Esophagus squamous epithelium (tissue), 5 donors: ENCODE measurements at regions not wholly inside any gene's neighbourhood (a gene's known extent, or its start where the extent isn't known, plus 50 kb on each side); places are given as distances from the start of the nearest gene placed in this dataset.
"Not testable (repeated sequence)": the region's sequence is repeated elsewhere in the genome, so short reads cannot be mapped to it uniquely, and the experiment has no call there.

Experiments
- DNase-seq: peaks from one replicate; lab custom pipeline; 2025; lab: John Stamatoyannopoulos, UW
- H3K27ac ChIP-seq, 4 donors: fragments of 200-600 bp; sonication (generic); one replicate each; pipeline ENCODE4 v1.5.1; 2016 to 2019; ENCODE audit warnings: mild to moderate bottlenecking in 1 of 4
- H3K27me3 ChIP-seq, 4 donors: fragments of 200-600 bp; sonication (generic); 1 replicate in 3 of 4; 2 replicates in 1 of 4; pipeline versions ENCODE4 v1.5.1 to v1.6.0; 2017 to 2021; ENCODE audit warnings: antibody characterized with exemption in 1 of 4
- H3K36me3 ChIP-seq, 3 donors: fragments of 200-600 bp; sonication (generic); one replicate each; pipeline ENCODE4 v1.5.1; 2016 to 2019
- H3K4me1 ChIP-seq, 3 donors: fragments of 200-600 bp; sonication (generic); one replicate each; pipeline ENCODE4 v1.5.1; 2017 to 2019
- H3K4me3 ChIP-seq, 4 donors: fragments of 200-600 bp; sonication (generic); 1 replicate in 3 of 4; 2 replicates in 1 of 4; pipeline ENCODE4 v1.5.1; 2016 to 2019; ENCODE audit warnings: mild to moderate bottlenecking in 2 of 4, moderate library complexity in 1 of 4
- H3K9me3 ChIP-seq, 3 donors: fragments of 200-600 bp; sonication (generic); one replicate each; pipeline ENCODE4 v1.5.1; 2016 to 2019
- CTCF ChIP-seq, 6 experiments: fragments of 450-650 bp in 4 of 6; fragments of 200-600 bp in 2 of 6; sonication (generic) in 2 of 6; IDR thresholded peaks; one replicate each; pipeline ENCODE4 v1.5.1; 2016 to 2019; ENCODE audit warnings: antibody characterized with exemption in 6 of 6, mild to moderate bottlenecking in 4 of 6, moderate library complexity in 4 of 6
- POLR2A ChIP-seq, 4 donors: fragments of 450-650 bp; IDR thresholded peaks; one replicate each; pipeline ENCODE4 v1.6.1; 2017; ENCODE audit warnings: antibody characterized with exemption in 4 of 4, mild to moderate bottlenecking in 4 of 4, moderate library complexity in 3 of 4
- WGBS, 2 donors: methylation state at CpG; one replicate each; pipeline ENCODE4 v1.1.5; 2018; 5-methylcytosine and 5-hydroxymethylcytosine counted together
- intact Hi-C: fragments of 100-400 bp; cut with DNase I; formaldehyde crosslinking; loops from one replicate; pipeline ENCODE4 v1.15.0; 2022
- donor health status: DM: yes; HTN: yes; CAD: no.

- H3K27me3 ChIP-seq: no peaks in the 10 kb centered on the region
- intact Hi-C loops: no loop called here
- 52 to 73% methylated on average over 5 of the region's 6 CpGs for WGBS, 2 donors
Measured at GRCh38 chr19:28541602-28542393, 671.2 kb downstream of the UQCRFS1 start.

GRCh38 chr19:28541029-28541428, 671.9 kb downstream of the UQCRFS1 start:
- Histone ChIP-seq H3K4me1 (no peaks in the 10 kb centered on the region), H3K27ac (no peak overlapping the region), H3K9me3 (no peaks in the 10 kb centered on the region), H3K36me3 (no peaks in the 10 kb centered on the region), H3K4me3 (no peak overlapping the region), H3K27me3 (no peaks in the 10 kb centered on the region)
- intact Hi-C loops: no loop called here
- no peak for TF ChIP-seq POLR2A (IDR thresholded peaks at IDR 0.05)
- TF ChIP-seq CTCF (IDR thresholded peaks at IDR 0.05): no peak
- WGBS, 2 donors: 75 to 77% methylated on average over 2 to 3 of the region's 3 CpGs
- no peak for DNase-seq

More at GRCh38 chr19:28541602-28542393, 671.2 kb downstream of the UQCRFS1 start:
- Histone ChIP-seq H3K36me3 (no peaks in the 10 kb centered on the region), H3K4me3 (no peak overlapping the region), H3K4me1 (no peaks in the 10 kb centered on the region), H3K27ac (no peak overlapping the region), H3K9me3 (no peaks in the 10 kb centered on the region)
- no peak for DNase-seq
- no peak for TF ChIP-seq CTCF (IDR thresholded peaks at IDR 0.05)
- no peak for TF ChIP-seq POLR2A (IDR thresholded peaks at IDR 0.05)

GRCh38 chr19:28540385-28540784, 672.6 kb downstream of the UQCRFS1 start:
- H3K4me1 ChIP-seq, H3K4me3 ChIP-seq, DNase-seq, H3K36me3 ChIP-seq, H3K9me3 ChIP-seq, H3K27me3 ChIP-seq, H3K27ac ChIP-seq, intact Hi-C loops: not testable (repeated sequence)
- WGBS, 2 donors: 82 to 90% methylated on average over 6 of the region's 6 CpGs

- no peaks in the 10 kb centered on the region for H3K36me3 ChIP-seq
- H3K27me3 ChIP-seq: no peaks in the 10 kb centered on the region
- H3K27ac ChIP-seq: no peak overlapping the region
- H3K4me1 ChIP-seq: no peaks in the 10 kb centered on the region
- peaks cover 0 to 9% (median 0%) of the 10 kb centered on the region in 3 donors for H3K9me3 ChIP-seq
- intact Hi-C loops: no loop called here
- TF ChIP-seq CTCF (IDR thresholded peaks at IDR 0.05) (no peak), POLR2A (IDR thresholded peaks at IDR 0.05) (no peak)
- DNase-seq: no peak
- no peak overlapping the region for H3K4me3 ChIP-seq
Measured at GRCh38 chr19:28539759-28540158, 673.2 kb downstream of the UQCRFS1 start.

- H3K27ac ChIP-seq, DNase-seq, intact Hi-C loops, H3K9me3 ChIP-seq, H3K4me3 ChIP-seq, H3K36me3 ChIP-seq, H3K4me1 ChIP-seq, H3K27me3 ChIP-seq: not testable (repeated sequence)
- whole genome bisulfite sequencing, 2 donors: 100% methylated on average over 1 of the region's 2 CpGs; no CpG with 5 or more reads in 1 of the 2 donors
Measured at GRCh38 chr19:28538579-28538978, 674.4 kb downstream of the UQCRFS1 start.

GRCh38 chr19:28537896-28538295, 675.1 kb downstream of the UQCRFS1 start:
- 89% methylated on average over 2 of the region's 2 CpGs for WGBS, 2 donors
- intact Hi-C loops: no loop called here

More at GRCh38 chr19:28537896-28538295, 675.1 kb downstream of the UQCRFS1 start:
- DNase-seq: no peak
- TF ChIP-seq POLR2A (IDR thresholded peaks at IDR 0.05) (no peak), CTCF (IDR thresholded peaks at IDR 0.05) (no peak)
- peaks cover 0 to 9% (median 0%) of the 10 kb centered on the region in 3 donors for H3K9me3 ChIP-seq
- no peak overlapping the region for H3K4me3 ChIP-seq
- no peaks in the 10 kb centered on the region for H3K36me3 ChIP-seq
- no peaks in the 10 kb centered on the region for H3K27me3 ChIP-seq
- H3K4me1 ChIP-seq: no peaks in the 10 kb centered on the region
- no peak overlapping the region for H3K27ac ChIP-seq
